ENCODE measurements at regions not wholly inside any gene's neighbourhood (a gene's known extent, or its start where the extent isn't known, plus 50 kb on each side); places are given as distances from the start of the nearest gene placed in this dataset.

GRCh38 chr16:13742928-13743327 lies 177.0 kb upstream of the ERCC4 start:
- TF ChIP-seq CTCF (IDR thresholded peaks at IDR 0.05; ENCODE audit: borderline replicate concordance, extremely low read depth, low read length, poor library complexity, severe bottlenecking) = no peak
- TF ChIP-seq EZH2 (IDR thresholded peaks at IDR 0.05; ENCODE audit: borderline replicate concordance, low read depth, low read length, severe bottlenecking) = no peak
